SIG-M5 treated with dmso at 0.1 percent for 504 hours (cell line): ENCODE measurements at regions not wholly inside any gene's neighbourhood (a gene's known extent, or its start where the extent isn't known, plus 50 kb on each side); places are given as distances from the start of the nearest gene placed in this dataset.

ENCODE experiments used
- DNase-seq: peaks from one replicate; lab custom pipeline; 2025; ENCODE audit not compliant: unreplicated experiment; lab: John Stamatoyannopoulos, UW

GRCh38 chr6:104428184-104428583 is 431.5 kb downstream of the HACE1 start:
- DNase-seq: no peak

- DNase-seq: no peak
These were observed 436.0 kb downstream of the HACE1 start for GRCh38 chr6:104423691-104424090.

GRCh38 chr6:104421650-104422049 is 438.1 kb downstream of the HACE1 start:
- no peak for DNase-seq

GRCh38 chr6:104418839-104419238 is 440.9 kb downstream of the HACE1 start:
- DNase-seq: no peak

- DNase-seq: peak; percentile 86
These were observed 441.6 kb downstream of the HACE1 start for GRCh38 chr6:104418125-104418524.

GRCh38 chr6:104414723-104415122 is 445.0 kb downstream of the HACE1 start:
- DNase-seq: peak; percentile 27

GRCh38 chr6:104413767-104414166 is 446.0 kb downstream of the HACE1 start:
- DNase-seq: no peak

GRCh38 chr6:104411302-104411701 is 448.4 kb downstream of the HACE1 start:
- no peak for DNase-seq

- DNase-seq: peak; percentile 44
These were observed 449.8 kb downstream of the HACE1 start for GRCh38 chr6:104409913-104410312.

- DNase-seq: no peak
These were observed 451.8 kb downstream of the HACE1 start for GRCh38 chr6:104407957-104408356.

GRCh38 chr6:104404377-104404776 is 455.3 kb downstream of the HACE1 start:
- peak; percentile 15 for DNase-seq

- no peak for DNase-seq
These were observed 457.1 kb downstream of the HACE1 start for GRCh38 chr6:104402572-104402971.

- DNase-seq: no peak
These were observed 457.8 kb downstream of the HACE1 start for GRCh38 chr6:104401926-104402325.

- DNase-seq: no peak
These were observed 458.9 kb downstream of the HACE1 start for GRCh38 chr6:104400844-104401243.

- peak; percentile 50 for DNase-seq
These were observed 463.6 kb downstream of the HACE1 start for GRCh38 chr6:104396077-104396476.

- no peak for DNase-seq
These were observed 477.8 kb downstream of the HACE1 start for GRCh38 chr6:104381907-104382306.

- no peak for DNase-seq
These were observed 494.1 kb downstream of the HACE1 start for GRCh38 chr6:104365451-104366234.

- no peak for DNase-seq
These were observed 501.8 kb downstream of the HACE1 start for GRCh38 chr6:104357928-104358327.

- DNase-seq: no peak
These were observed 503.5 kb downstream of the HACE1 start for GRCh38 chr6:104356197-104356596.

- no peak for DNase-seq
These were observed 510.5 kb downstream of the HACE1 start for GRCh38 chr6:104349191-104349590.

GRCh38 chr6:104344223-104344622 is 515.5 kb downstream of the HACE1 start:
- DNase-seq: no peak

- no peak for DNase-seq
These were observed 527.4 kb downstream of the HACE1 start for GRCh38 chr6:104332364-104332763.
